ENCODE measurements at regions not wholly inside any gene's neighbourhood (a gene's known extent, or its start where the extent isn't known, plus 50 kb on each side); places are given as distances from the start of the nearest gene placed in this dataset.

- H3K27me3 ChIP-seq (ENCODE audit: insufficient read depth): no peaks in the 10 kb centered on the region
- no peaks in the 10 kb centered on the region for H3F3A ChIP-seq (replicated peaks; ENCODE audit: insufficient read depth)
- POLR2A ChIA-PET: no interaction called here
- no peaks in the 10 kb centered on the region for H3K4me1 ChIP-seq (ENCODE audit: control insufficient read depth in 1 of 2, insufficient read depth in 2 of 2, low read depth in 1 of 2, low read length in 1 of 2)
- H2AFZ ChIP-seq (ENCODE audit: low read depth): no peak overlapping the region
- TF ChIP-seq CHD2 (IDR thresholded peaks at IDR 0.05; ENCODE audit: low read length, partially characterized antibody): no peak
- TF ChIP-seq FOSL2 (IDR thresholded peaks at IDR 0.05; ENCODE audit: borderline replicate concordance, low read depth): no peak
- no peak for TF ChIP-seq ZBTB33 (IDR thresholded peaks at IDR 0.05; ENCODE audit: borderline replicate concordance, low read depth)
- TF ChIP-seq SIN3A (IDR thresholded peaks at IDR 0.05; ENCODE audit: borderline replicate concordance, low read depth, low read length): no peak
- no peak for TF ChIP-seq EZH2phosphoT487 (IDR thresholded peaks at IDR 0.05; ENCODE audit: borderline replicate concordance, low read depth)
- TF ChIP-seq PBX3 (IDR thresholded peaks at IDR 0.05): no peak
- no peak for TF ChIP-seq GABPA (IDR thresholded peaks at IDR 0.05; ENCODE audit: low read depth)
- TF ChIP-seq EP300 (IDR thresholded peaks at IDR 0.05; ENCODE audit: borderline replicate concordance in 1 of 2, low read depth in 1 of 2, low read length in 1 of 2): no peak
- no peak for TF ChIP-seq NRF1 (IDR thresholded peaks at IDR 0.05; ENCODE audit: low read depth, low read length)
- no peak for TF ChIP-seq YY1 (IDR thresholded peaks at IDR 0.05; ENCODE audit: low read depth)
- TF ChIP-seq SMC3 (IDR thresholded peaks at IDR 0.05; ENCODE audit: low read depth, low read length): no peak
- TF ChIP-seq TCF12 (IDR thresholded peaks at IDR 0.05): no peak
- no peak for TF ChIP-seq RXRA (IDR thresholded peaks at IDR 0.05; ENCODE audit: borderline replicate concordance, low read depth)
- TF ChIP-seq RFX5 (IDR thresholded peaks at IDR 0.05; ENCODE audit: low read length): no peak
- TF ChIP-seq JUND (IDR thresholded peaks at IDR 0.05): no peak
- no peak for TF ChIP-seq USF1 (IDR thresholded peaks at IDR 0.05; ENCODE audit: borderline replicate concordance, low read depth)
- TF ChIP-seq NFIC (IDR thresholded peaks at IDR 0.05; ENCODE audit: borderline replicate concordance): no peak
- no peak for TF ChIP-seq POLR2AphosphoS5 (IDR thresholded peaks at IDR 0.05; ENCODE audit: low read depth, low read length)
- H3K9me2 ChIP-seq: no peaks in the 10 kb centered on the region
- DNase-seq: no peak
- no peaks in the 10 kb centered on the region for H3K79me2 ChIP-seq (ENCODE audit: insufficient read depth)
- CTCF ChIA-PET: interaction anchor here (1.2 kb wide), 1 partner anchor 19 kb away, joined by 6 read pairs; no protein-coding TSS in a partner anchor
- 12% methylated on average over 4 of the region's 4 CpGs for WGBS (ENCODE audit: low lambda C conversion rate)
- H3K4me3 ChIP-seq (ENCODE audit: low read depth in 2 of 2, low read length in 1 of 2): no peak overlapping the region
- H3K9me3 ChIP-seq: no peaks in the 10 kb centered on the region
- no peaks in the 10 kb centered on the region for H4K20me1 ChIP-seq (ENCODE audit: insufficient read depth)
- no peak overlapping the region for H3K27ac ChIP-seq (ENCODE audit: low read depth in 2 of 2, low read length in 1 of 2)
- H3K9ac ChIP-seq: no peak overlapping the region
- H3K4me2 ChIP-seq: no peak overlapping the region
- no peaks in the 10 kb centered on the region for H3K36me3 ChIP-seq (replicated peaks in 1 of 2; ENCODE audit: control insufficient read depth in 1 of 2, insufficient read depth in 2 of 2, low read length in 1 of 2)
Measured at GRCh38 chr9:26637101-26637500, 255.5 kb downstream of the CAAP1 start.

Data from SK-N-SH (cell line).